ENCODE measurements at regions not wholly inside any gene's neighbourhood (a gene's known extent, or its start where the extent isn't known, plus 50 kb on each side); places are given as distances from the start of the nearest gene placed in this dataset.

GRCh38 chr10:61842755-61843497, 58.6 kb upstream of the ARID5B start:
- DNase-seq = no peak

DNA sequence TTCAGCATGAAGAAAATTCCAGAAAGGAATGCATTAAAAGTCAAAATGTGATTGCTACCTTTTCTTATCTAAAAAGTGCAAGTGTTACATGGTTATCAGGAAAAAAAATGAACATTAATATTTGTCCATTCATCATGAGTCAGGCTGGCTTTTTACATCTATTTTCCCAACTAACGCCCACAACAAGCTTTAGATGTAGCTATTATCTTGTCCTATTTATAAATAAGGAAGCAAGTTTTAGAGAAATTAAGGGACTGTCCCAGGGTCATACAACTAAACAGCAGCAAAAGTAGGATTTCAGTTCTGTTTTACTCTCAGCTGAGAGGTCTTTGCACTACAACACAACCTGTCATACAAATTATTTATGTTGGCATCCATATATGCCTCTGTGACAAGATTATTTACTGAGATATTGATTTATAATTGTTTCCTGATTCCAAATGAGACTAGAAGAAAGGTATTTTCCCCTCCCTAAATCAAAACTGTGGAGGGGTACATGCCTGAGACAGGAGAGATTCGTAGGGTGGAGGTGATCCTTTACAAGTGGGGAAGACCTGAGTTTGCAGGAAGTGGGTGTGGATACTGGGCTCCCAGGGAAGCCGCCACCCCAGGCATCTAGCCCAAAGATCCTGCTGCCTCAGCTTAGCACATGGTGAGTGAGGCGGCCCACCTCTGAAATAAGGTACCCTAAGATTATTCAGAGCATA, 57.2 kb upstream of the ARID5B start:
- no peak for DNase-seq

DNA sequence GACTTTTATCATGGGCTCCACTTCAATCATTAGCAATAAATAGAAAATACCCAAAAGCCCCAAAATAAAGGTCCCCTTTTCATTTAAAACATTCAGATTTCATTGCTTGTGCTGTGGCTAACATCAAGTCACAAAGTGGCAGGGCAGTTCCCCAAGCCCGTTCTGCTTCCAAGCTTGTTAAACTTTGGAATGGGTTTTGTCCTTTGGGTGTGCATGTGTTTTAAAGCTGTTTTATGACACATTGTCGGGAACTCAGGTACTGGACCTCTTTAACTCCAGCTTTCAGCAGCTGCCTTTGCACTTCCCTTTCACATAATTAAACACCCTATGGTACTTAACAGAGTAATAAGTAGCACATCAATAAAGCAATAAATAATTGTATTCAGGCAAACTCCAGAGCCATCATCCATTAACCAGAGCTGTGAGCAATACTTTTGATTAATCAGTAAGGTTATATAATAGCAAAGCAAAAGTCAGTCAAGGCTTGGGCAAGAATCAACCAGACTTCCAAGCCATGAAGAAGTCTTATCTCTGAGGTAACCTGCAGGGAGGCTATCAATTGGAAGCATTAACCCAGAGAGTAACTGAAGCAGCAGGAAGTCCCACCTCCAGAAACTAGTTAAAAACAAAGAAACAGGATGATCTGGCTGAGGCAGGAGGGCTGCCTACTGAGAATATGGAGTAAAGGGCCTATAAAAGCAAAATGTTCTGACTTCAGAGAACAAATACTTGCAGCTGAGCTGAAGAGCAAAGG, 56.1 kb upstream of the ARID5B start:
- no peak for DNase-seq

GRCh38 chr10:61845950-61846268, 55.6 kb upstream of the ARID5B start:
- DNase-seq = no peak

GRCh38 chr10:61846370-61847031, 55.0 kb upstream of the ARID5B start:
- no peak for DNase-seq

GRCh38 chr10:61847087-61847486, 54.4 kb upstream of the ARID5B start:
- no peak for DNase-seq

DNA sequence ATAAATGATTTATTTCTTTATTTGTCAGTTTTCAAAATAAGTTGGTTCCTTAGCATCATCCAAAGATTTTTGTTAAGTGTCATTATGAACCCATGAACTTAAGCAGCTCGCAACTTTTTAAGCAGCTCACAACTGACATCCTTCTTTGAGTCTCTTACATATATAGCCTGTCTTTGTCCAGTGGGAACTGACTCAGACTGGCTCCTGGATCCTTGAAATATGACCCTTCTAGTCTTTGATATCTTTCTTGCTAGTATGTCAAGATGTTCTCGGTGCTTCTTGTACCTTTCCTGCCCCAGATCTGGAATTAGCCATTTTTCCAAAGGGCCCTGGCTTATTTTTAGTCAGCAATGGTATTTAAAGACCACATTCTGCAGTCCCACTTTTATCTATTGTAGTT, 53.9 kb upstream of the ARID5B start:
- DNase-seq = no peak

GRCh38 chr10:61850376-61850775, 51.1 kb upstream of the ARID5B start:
- no peak for DNase-seq
